ENCODE measurements at regions not wholly inside any gene's neighbourhood (a gene's known extent, or its start where the extent isn't known, plus 50 kb on each side); places are given as distances from the start of the nearest gene placed in this dataset.

GRCh38 chr20:30484009-30484748, 773.3 kb upstream of the DEFB115 start:
- no peaks in the 10 kb centered on the region for H3K27me3 ChIP-seq (ENCODE audit: control insufficient read depth, insufficient read depth, low read length)
- H3K4me3 ChIP-seq (ENCODE audit: low read length in 3 of 3) = no peak overlapping the region
- intact Hi-C loops (cut with DNase I) = no loop called here
- H3K4me1 ChIP-seq (ENCODE audit: control insufficient read depth in 2 of 3, insufficient read depth in 2 of 3, low read depth in 1 of 3, low read length in 3 of 3) = no peaks in the 10 kb centered on the region
- peaks cover 0 to 5% (median 2%) of the 10 kb centered on the region in 3 donors for H3K9me3 ChIP-seq (ENCODE audit: control insufficient read depth in 2 of 3, insufficient read depth in 1 of 3, low read length in 3 of 3)
- no peak overlapping the region for H3K27ac ChIP-seq (ENCODE audit: low read depth in 2 of 2, low read length in 2 of 2)
- H3K9ac ChIP-seq (ENCODE audit: low read length in 3 of 3) = no peak overlapping the region
- H3K36me3 ChIP-seq (ENCODE audit: control insufficient read depth in 2 of 3, insufficient read depth in 3 of 3, low read length in 3 of 3) = no peaks in the 10 kb centered on the region
- TF ChIP-seq CTCF (IDR thresholded peaks at IDR 0.05; ENCODE audit: borderline replicate concordance, extremely low read depth, insufficient read depth) = no peak
- DNase-seq (no peak), FAIRE-seq (no peak)

GRCh38 chr20:30484749-30485070, 772.8 kb upstream of the DEFB115 start:
- FAIRE-seq = no peak
- no peak overlapping the region for H3K4me3 ChIP-seq (ENCODE audit: low read length in 3 of 3)
- peaks cover 0 to 5% (median 2%) of the 10 kb centered on the region in 3 donors for H3K9me3 ChIP-seq (ENCODE audit: control insufficient read depth in 2 of 3, insufficient read depth in 1 of 3, low read length in 3 of 3)
- no peak overlapping the region for H3K27ac ChIP-seq (ENCODE audit: low read depth in 2 of 2, low read length in 2 of 2)
- H3K4me1 ChIP-seq (ENCODE audit: control insufficient read depth in 2 of 3, insufficient read depth in 2 of 3, low read depth in 1 of 3, low read length in 3 of 3) = no peaks in the 10 kb centered on the region
- H3K36me3 ChIP-seq (ENCODE audit: control insufficient read depth in 2 of 3, insufficient read depth in 3 of 3, low read length in 3 of 3) = no peaks in the 10 kb centered on the region
- H3K27me3 ChIP-seq (ENCODE audit: control insufficient read depth, insufficient read depth, low read length) = no peaks in the 10 kb centered on the region
- DNase-seq = no peak
- no peak overlapping the region for H3K9ac ChIP-seq (ENCODE audit: low read length in 3 of 3)
- intact Hi-C loops (cut with DNase I) = no loop called here
- no peak for TF ChIP-seq CTCF (IDR thresholded peaks at IDR 0.05; ENCODE audit: borderline replicate concordance, extremely low read depth, insufficient read depth)

GRCh38 chr20:30485331-30486102, 771.9 kb upstream of the DEFB115 start:
- no peak for TF ChIP-seq CTCF (IDR thresholded peaks at IDR 0.05; ENCODE audit: borderline replicate concordance, extremely low read depth, insufficient read depth)
- Histone ChIP-seq H3K36me3 (ENCODE audit: control insufficient read depth in 2 of 3, insufficient read depth in 3 of 3, low read length in 3 of 3) (no peaks in the 10 kb centered on the region), H3K4me1 (ENCODE audit: control insufficient read depth in 2 of 3, insufficient read depth in 2 of 3, low read depth in 1 of 3, low read length in 3 of 3) (no peaks in the 10 kb centered on the region), H3K27me3 (ENCODE audit: control insufficient read depth, insufficient read depth, low read length) (no peaks in the 10 kb centered on the region), H3K9me3 (ENCODE audit: control insufficient read depth in 2 of 3, insufficient read depth in 1 of 3, low read length in 3 of 3) (peaks cover 0 to 5% (median 2%) of the 10 kb centered on the region in 3 donors), H3K9ac (ENCODE audit: low read length in 3 of 3) (no peak overlapping the region), H3K27ac (ENCODE audit: low read depth in 2 of 2, low read length in 2 of 2) (no peak overlapping the region), H3K4me3 (ENCODE audit: low read length in 3 of 3) (no peak overlapping the region)
- FAIRE-seq (no peak), DNase-seq (no peak)
- intact Hi-C loops (cut with DNase I) = no loop called here

Data from kidney (tissue), 13 donors.